H9 (cell line): ENCODE measurements at regions not wholly inside any gene's neighbourhood (a gene's known extent, or its start where the extent isn't known, plus 50 kb on each side); places are given as distances from the start of the nearest gene placed in this dataset.
A peak's percentile ranks its signal among the peaks of the same experiment; 100 is the strongest.

Experiments used
- DNase-seq: peaks from one replicate; pipeline ENCODE4 v3.0.0-alpha.2; 2017
- H2AFZ ChIP-seq: one replicate; pipeline ENCODE4 v1.6.1; 2013; ENCODE audit warnings: mild to moderate bottlenecking, low read length, control low read depth, moderate library complexity
- H2AK5ac ChIP-seq: 2 replicates; pipeline ENCODE4 v1.6.1; 2013; ENCODE audit warnings: low read length, control low read depth, mixed read lengths; ENCODE audit not compliant: insufficient read length
- H2BK120ac ChIP-seq: one replicate; pipeline ENCODE4 v1.6.1; 2013; ENCODE audit warnings: low read depth, mild to moderate bottlenecking, low read length, control low read depth, inconsistent platforms; ENCODE audit not compliant: poor library complexity, severe bottlenecking
- H2BK12ac ChIP-seq: 2 replicates; pipeline ENCODE4 v1.6.1; 2013; ENCODE audit warnings: low read length, control low read depth, mixed read lengths, low read depth; ENCODE audit not compliant: insufficient read length
- H2BK15ac ChIP-seq: 2 replicates; pipeline ENCODE4 v1.6.1; 2013; ENCODE audit warnings: low read depth, low read length, control low read depth
- H2BK20ac ChIP-seq: one replicate; pipeline ENCODE4 v1.6.1; 2013; ENCODE audit warnings: low read depth, mild to moderate bottlenecking, low read length, control low read depth, inconsistent platforms; ENCODE audit not compliant: poor library complexity, severe bottlenecking
- H2BK5ac ChIP-seq: 2 replicates; pipeline ENCODE4 v1.6.1; 2013; ENCODE audit warnings: low read length, control low read depth, mixed read lengths; ENCODE audit not compliant: insufficient read length
- H3K14ac ChIP-seq: 2 replicates; pipeline ENCODE4 v1.6.1; 2013; ENCODE audit warnings: low read length, control low read depth; ENCODE audit not compliant: insufficient read depth
- H3K18ac ChIP-seq: 2 replicates; pipeline ENCODE4 v1.6.1; 2013; ENCODE audit warnings: low read depth, mild to moderate bottlenecking, mixed read lengths, low read length, control low read depth; ENCODE audit not compliant: insufficient read length
- H3K23ac ChIP-seq: 2 replicates; pipeline ENCODE4 v1.6.1; 2013; ENCODE audit warnings: low read length, control low read depth, mixed read lengths, low read depth; ENCODE audit not compliant: insufficient read length
- H3K23me2 ChIP-seq: 2 replicates; pipeline ENCODE4 v1.6.1; 2013; ENCODE audit warnings: low read depth, mild to moderate bottlenecking, mixed read lengths, low read length, control low read depth; ENCODE audit not compliant: insufficient read length, poor library complexity, severe bottlenecking
- H3K27ac ChIP-seq: 2 replicates; pipeline ENCODE4 v1.5.1; 2013; ENCODE audit warnings: low read length, control low read depth, mixed read lengths, low read depth; ENCODE audit not compliant: insufficient read length
- H3K27me3 ChIP-seq: 2 replicates; pipeline ENCODE4 v1.6.1; 2013; ENCODE audit warnings: low read length, control low read depth, inconsistent platforms; ENCODE audit not compliant: insufficient read depth
- H3K4ac ChIP-seq: 2 replicates; pipeline ENCODE4 v1.6.1; 2013; ENCODE audit warnings: low read depth, mild to moderate bottlenecking, control low read depth, inconsistent platforms, low read length, moderate library complexity
- H3K4me1 ChIP-seq: 2 replicates; pipeline ENCODE4 v1.6.1; 2013; ENCODE audit warnings: low read length, control low read depth, inconsistent platforms; ENCODE audit not compliant: insufficient read depth
- H3K4me2 ChIP-seq: 2 replicates; pipeline ENCODE4 v1.6.1; 2013; ENCODE audit warnings: low read length, control low read depth, mixed read lengths; ENCODE audit not compliant: insufficient read length, insufficient read depth
- H3K56ac ChIP-seq: 2 replicates; pipeline ENCODE4 v1.6.1; 2013; ENCODE audit warnings: low read depth, mild to moderate bottlenecking, mixed read lengths, low read length, control low read depth; ENCODE audit not compliant: insufficient read length
- H3K79me1 ChIP-seq: 2 replicates; pipeline ENCODE4 v1.6.1; 2013; ENCODE audit warnings: low read depth, mild to moderate bottlenecking, moderate library complexity, low read length, control low read depth, inconsistent platforms; ENCODE audit not compliant: insufficient read depth, poor library complexity, severe bottlenecking
- H3K79me2 ChIP-seq: 2 replicates; pipeline ENCODE4 v1.6.1; 2013; ENCODE audit warnings: low read length, control low read depth, inconsistent platforms; ENCODE audit not compliant: insufficient read depth
- H3K9ac ChIP-seq: 2 replicates; pipeline ENCODE4 v1.6.1; 2013; ENCODE audit warnings: low read length, control low read depth, mixed read lengths; ENCODE audit not compliant: insufficient read length; ENCODE audit errors: extremely low read depth
- H3K9me3 ChIP-seq: one replicate; pipeline ENCODE4 v1.6.1; 2013; ENCODE audit warnings: low read depth, low read length, inconsistent platforms; ENCODE audit not compliant: control insufficient read depth
- H3T11ph ChIP-seq: one replicate; pipeline ENCODE4 v1.6.1; 2013; ENCODE audit warnings: mild to moderate bottlenecking, low read length, control low read depth, inconsistent platforms
- H4K20me1 ChIP-seq: one replicate; pipeline ENCODE4 v1.6.1; 2013; ENCODE audit not compliant: control insufficient read depth, insufficient read length, insufficient read depth
- H4K5ac ChIP-seq: 2 replicates; pipeline ENCODE4 v1.6.1; 2013; ENCODE audit warnings: low read depth, mild to moderate bottlenecking, mixed read lengths, low read length, control low read depth; ENCODE audit not compliant: insufficient read length
- H4K8ac ChIP-seq: replicated peaks from 2 replicates; pipeline ENCODE4 v1.6.1; 2013; ENCODE audit warnings: low read length, control low read depth, mixed read lengths, low read depth; ENCODE audit not compliant: insufficient read length
- H4K91ac ChIP-seq: 2 replicates; pipeline ENCODE4 v1.6.1; 2013; ENCODE audit warnings: low read depth, mild to moderate bottlenecking, moderate library complexity, mixed read lengths, low read length, control low read depth; ENCODE audit not compliant: insufficient read length
- H3K27ac Mint-ChIP-seq, 3 experiments: 2 replicates in 2 of 3; 3 replicates in 1 of 3; pipeline ENCODE4 v1.8.0; 2020 to 2021; ENCODE audit warnings: mixed read lengths in 3 of 3, mild to moderate bottlenecking in 1 of 3, moderate library complexity in 1 of 3
- H3K27me3 Mint-ChIP-seq: 2 replicates; pipeline ENCODE4 v1.8.0; 2021; ENCODE audit warnings: low read depth, mild to moderate bottlenecking, moderate library complexity, mixed read lengths
- H3K36me3 Mint-ChIP-seq, 3 experiments: 2 replicates in 2 of 3; 3 replicates in 1 of 3; pipeline ENCODE4 v1.8.0; 2020 to 2021; ENCODE audit warnings: low read depth in 3 of 3, mixed read lengths in 3 of 3; ENCODE audit not compliant: insufficient read depth in 1 of 3
- H3K4me1 Mint-ChIP-seq, 2 experiments: 2 replicates each; pipeline ENCODE4 v1.8.0; 2020; ENCODE audit warnings: mixed read lengths in 2 of 2
- H3K4me3 Mint-ChIP-seq, 2 experiments: 2 replicates in 1 of 2; 3 replicates in 1 of 2; pipeline ENCODE4 v1.8.0; 2020 to 2021; ENCODE audit warnings: mild to moderate bottlenecking in 2 of 2, mixed read lengths in 2 of 2, moderate library complexity in 1 of 2
- H3K9me3 Mint-ChIP-seq, 2 experiments: 2 replicates in 1 of 2; 3 replicates in 1 of 2; pipeline ENCODE4 v1.8.0; 2020; ENCODE audit warnings: mild to moderate bottlenecking in 2 of 2, mixed read lengths in 2 of 2, moderate library complexity in 1 of 2
- WGBS: extraction: QIAGEN DNeasy Blood & Tissue Kit; methylation state at CpG from one replicate; pipeline ENCODE4 v1.1.7; 2013; ENCODE audit warnings: missing lambda C conversion rate, low lambda C conversion rate, mixed read lengths; ENCODE audit not compliant: insufficient read length; ENCODE audit errors: extremely low coverage; 5-methylcytosine and 5-hydroxymethylcytosine counted together
- TF ChIP-seq, protein P1 (sequence below): fragments of 200-600 bp; sonication (generic); conservative IDR thresholded peaks from 3 replicates; pipeline ENCODE4 v1.8.0; 2021; ENCODE audit warnings: antibody characterized with exemption, mild to moderate bottlenecking

DNA sequence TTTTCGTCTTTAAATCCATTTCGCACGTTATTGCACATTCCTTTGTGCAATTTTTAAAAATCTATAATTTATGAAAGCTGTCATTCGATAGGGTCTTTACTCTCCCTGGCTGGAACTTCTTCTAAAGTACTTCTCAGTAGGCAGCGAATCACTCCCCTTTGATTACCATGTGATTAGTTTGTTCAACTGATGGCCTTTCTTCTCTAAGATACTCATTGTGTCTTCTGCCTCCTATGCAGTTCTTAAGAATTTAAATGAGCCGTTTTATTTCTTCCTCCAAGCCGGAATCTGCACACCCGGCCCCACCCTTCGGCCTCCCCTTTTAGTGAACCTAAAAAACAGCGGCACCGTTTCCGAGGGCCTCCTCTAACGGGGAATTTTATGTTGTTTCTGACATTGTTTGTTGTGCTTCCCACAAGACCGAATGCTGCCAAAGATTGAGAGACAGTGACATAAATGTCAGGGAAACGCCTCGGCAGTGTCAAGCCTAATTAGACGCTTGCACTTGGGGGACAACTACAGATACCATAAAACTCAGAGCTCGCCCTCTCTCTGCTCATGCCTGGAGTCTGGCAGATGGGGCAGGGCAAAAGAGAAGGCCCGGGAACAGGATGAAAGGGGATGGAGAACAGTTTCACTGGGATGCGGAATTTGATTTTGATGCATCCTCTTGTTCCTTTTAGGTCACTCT lies 255.3 kb downstream of the BCL11A start:
- no peak for DNase-seq
- WGBS = no CpG with 5 or more reads among the region's 20 CpGs
- no peaks in the 10 kb centered on the region for H3K79me1 ChIP-seq

More for the DNA sequence above, 255.3 kb downstream of the BCL11A start:
- Histone ChIP-seq H3T11ph (no peak overlapping the region), H3K9ac (no peak overlapping the region), H3K27me3 (no peaks in the 10 kb centered on the region), H2BK12ac (no peak overlapping the region), H2BK15ac (no peak overlapping the region), H3K23ac (no peak overlapping the region), H3K79me2 (no peaks in the 10 kb centered on the region), H2BK20ac (no peak overlapping the region), H3K56ac (no peak overlapping the region), H3K23me2 (no peaks in the 10 kb centered on the region), H2BK5ac (no peak overlapping the region), H3K18ac (no peak overlapping the region), H3K4me2 (no peak overlapping the region), H4K91ac (no peak overlapping the region), H3K4me1 (peaks cover 4% of the 10 kb centered on the region; the same call in 1 of the 2 replicates), H4K8ac (no peak overlapping the region), H3K14ac (no peak overlapping the region), H2BK120ac (no peak overlapping the region), H4K5ac (no peak overlapping the region), H3K4ac (no peak overlapping the region), H3K27ac (no peak overlapping the region), H3K9me3 (no peaks in the 10 kb centered on the region), H2AK5ac (no peak overlapping the region), H4K20me1 (no peaks in the 10 kb centered on the region), H2AFZ (no peak overlapping the region)
- Mint-ChIP-seq H3K9me3 (peaks cover 2 to 4% of the 10 kb centered on the region in 2 experiments; a peak in 4 of 5 replicates), H3K27me3 (peaks cover 11% of the 10 kb centered on the region), H3K4me3 (no peak overlapping the region; a peak in 1 of 5 replicates), H3K27ac (peak overlapping the region in 1 of 3 experiments; percentile 78; a peak in 2 of 7 replicates), H3K36me3 (peaks cover 0 to 4% (median 0%) of the 10 kb centered on the region in 3 experiments; a peak in 2 of 7 replicates), H3K4me1 (peaks cover 19 to 31% of the 10 kb centered on the region in 2 experiments)
- TF ChIP-seq, protein P1, sequence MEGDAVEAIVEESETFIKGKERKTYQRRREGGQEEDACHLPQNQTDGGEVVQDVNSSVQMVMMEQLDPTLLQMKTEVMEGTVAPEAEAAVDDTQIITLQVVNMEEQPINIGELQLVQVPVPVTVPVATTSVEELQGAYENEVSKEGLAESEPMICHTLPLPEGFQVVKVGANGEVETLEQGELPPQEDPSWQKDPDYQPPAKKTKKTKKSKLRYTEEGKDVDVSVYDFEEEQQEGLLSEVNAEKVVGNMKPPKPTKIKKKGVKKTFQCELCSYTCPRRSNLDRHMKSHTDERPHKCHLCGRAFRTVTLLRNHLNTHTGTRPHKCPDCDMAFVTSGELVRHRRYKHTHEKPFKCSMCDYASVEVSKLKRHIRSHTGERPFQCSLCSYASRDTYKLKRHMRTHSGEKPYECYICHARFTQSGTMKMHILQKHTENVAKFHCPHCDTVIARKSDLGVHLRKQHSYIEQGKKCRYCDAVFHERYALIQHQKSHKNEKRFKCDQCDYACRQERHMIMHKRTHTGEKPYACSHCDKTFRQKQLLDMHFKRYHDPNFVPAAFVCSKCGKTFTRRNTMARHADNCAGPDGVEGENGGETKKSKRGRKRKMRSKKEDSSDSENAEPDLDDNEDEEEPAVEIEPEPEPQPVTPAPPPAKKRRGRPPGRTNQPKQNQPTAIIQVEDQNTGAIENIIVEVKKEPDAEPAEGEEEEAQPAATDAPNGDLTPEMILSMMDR = no peak
